MM.1S (cell line): ENCODE measurements at regions not wholly inside any gene's neighbourhood (a gene's known extent, or its start where the extent isn't known, plus 50 kb on each side); places are given as distances from the start of the nearest gene placed in this dataset.

Experiments
- EZH2 ChIP-seq: fragments of 300-600 bp; sonication (generic); optimal IDR thresholded peaks from 2 replicates; pipeline ENCODE3; 2017; ENCODE audit warnings: low read depth, mild to moderate bottlenecking, antibody characterized with exemption, low read length, mixed read lengths
- TF ChIP-seq, protein P1 (sequence below): fragments of 300-600 bp; sonication (generic); IDR thresholded peaks from 2 replicates; pipeline ENCODE4 v1.5.1; 2016; ENCODE audit warnings: antibody characterized with exemption, low read length, mixed read lengths

GRCh38 chr6:119655124-119655523 lies 305.6 kb upstream of the MAN1A1 start:
- TF ChIP-seq EZH2: no peak
- TF ChIP-seq, protein P1, sequence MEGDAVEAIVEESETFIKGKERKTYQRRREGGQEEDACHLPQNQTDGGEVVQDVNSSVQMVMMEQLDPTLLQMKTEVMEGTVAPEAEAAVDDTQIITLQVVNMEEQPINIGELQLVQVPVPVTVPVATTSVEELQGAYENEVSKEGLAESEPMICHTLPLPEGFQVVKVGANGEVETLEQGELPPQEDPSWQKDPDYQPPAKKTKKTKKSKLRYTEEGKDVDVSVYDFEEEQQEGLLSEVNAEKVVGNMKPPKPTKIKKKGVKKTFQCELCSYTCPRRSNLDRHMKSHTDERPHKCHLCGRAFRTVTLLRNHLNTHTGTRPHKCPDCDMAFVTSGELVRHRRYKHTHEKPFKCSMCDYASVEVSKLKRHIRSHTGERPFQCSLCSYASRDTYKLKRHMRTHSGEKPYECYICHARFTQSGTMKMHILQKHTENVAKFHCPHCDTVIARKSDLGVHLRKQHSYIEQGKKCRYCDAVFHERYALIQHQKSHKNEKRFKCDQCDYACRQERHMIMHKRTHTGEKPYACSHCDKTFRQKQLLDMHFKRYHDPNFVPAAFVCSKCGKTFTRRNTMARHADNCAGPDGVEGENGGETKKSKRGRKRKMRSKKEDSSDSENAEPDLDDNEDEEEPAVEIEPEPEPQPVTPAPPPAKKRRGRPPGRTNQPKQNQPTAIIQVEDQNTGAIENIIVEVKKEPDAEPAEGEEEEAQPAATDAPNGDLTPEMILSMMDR: no peak
